ENCODE measurements at regions not wholly inside any gene's neighbourhood (a gene's known extent, or its start where the extent isn't known, plus 50 kb on each side); places are given as distances from the start of the nearest gene placed in this dataset.

GRCh38 chr1:38787041-38787440, 72.5 kb downstream of the RRAGC start:
- peaks cover 33% of the 10 kb centered on the region for H3K4me1 ChIP-seq (ENCODE audit: insufficient read depth, low read length)
- H3K9ac ChIP-seq (ENCODE audit: low read depth, low read length) = no peak overlapping the region
- H3K9me3 ChIP-seq (ENCODE audit: control insufficient read depth, insufficient read depth, low read length) = no peaks in the 10 kb centered on the region
- H3K36me3 ChIP-seq (ENCODE audit: insufficient read depth, low read length) = no peaks in the 10 kb centered on the region

GRCh38 chr1:38786040-38786436, 73.5 kb downstream of the RRAGC start:
- Histone ChIP-seq H3K9me3 (ENCODE audit: control insufficient read depth, insufficient read depth, low read length) (no peaks in the 10 kb centered on the region), H3K9ac (ENCODE audit: low read depth, low read length) (no peak overlapping the region), H3K4me1 (ENCODE audit: insufficient read depth, low read length) (peaks cover 39% of the 10 kb centered on the region), H3K36me3 (ENCODE audit: insufficient read depth, low read length) (no peaks in the 10 kb centered on the region)

GRCh38 chr1:38785285-38786039, 74.1 kb downstream of the RRAGC start:
- Histone ChIP-seq H3K9ac (ENCODE audit: low read depth, low read length) (no peak overlapping the region), H3K4me1 (ENCODE audit: insufficient read depth, low read length) (peaks cover 39% of the 10 kb centered on the region), H3K36me3 (ENCODE audit: insufficient read depth, low read length) (no peaks in the 10 kb centered on the region), H3K9me3 (ENCODE audit: control insufficient read depth, insufficient read depth, low read length) (no peaks in the 10 kb centered on the region)

GRCh38 chr1:38784452-38785284, 74.9 kb downstream of the RRAGC start:
- peaks cover 33% of the 10 kb centered on the region for H3K4me1 ChIP-seq (ENCODE audit: insufficient read depth, low read length)
- no peaks in the 10 kb centered on the region for H3K36me3 ChIP-seq (ENCODE audit: insufficient read depth, low read length)
- no peak overlapping the region for H3K9ac ChIP-seq (ENCODE audit: low read depth, low read length)

DNA sequence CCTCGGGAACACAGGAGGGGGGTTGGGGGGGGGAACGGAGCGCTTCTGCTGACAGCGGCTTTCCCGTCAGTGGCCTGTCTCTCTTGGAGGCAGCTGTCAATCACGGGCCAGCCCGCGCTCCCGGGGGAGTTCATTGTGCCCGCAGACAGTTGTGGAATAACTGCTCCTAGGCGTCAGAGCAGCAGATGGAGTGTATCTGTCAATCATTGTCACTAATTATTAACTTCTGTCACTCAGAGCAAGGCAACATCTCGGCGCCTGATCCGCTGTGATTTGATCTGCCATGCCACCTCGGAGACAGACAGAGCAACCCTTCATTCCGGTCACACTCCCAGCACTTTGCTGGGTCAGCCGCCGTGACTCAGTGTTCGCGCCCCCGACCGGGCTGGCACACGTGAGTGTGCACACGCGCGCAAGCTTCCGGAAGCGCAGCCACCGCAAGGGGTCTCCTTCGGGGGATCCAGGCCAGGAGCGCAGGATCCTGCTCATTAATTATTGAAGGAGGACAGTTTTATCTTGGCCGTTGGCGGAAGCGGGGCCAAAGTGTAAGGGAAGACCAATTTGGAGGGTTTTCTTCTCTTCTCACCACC, 75.8 kb downstream of the RRAGC start:
- no peak overlapping the region for H3K9ac ChIP-seq (ENCODE audit: low read depth, low read length)
- peaks cover 24% of the 10 kb centered on the region for H3K4me1 ChIP-seq (ENCODE audit: insufficient read depth, low read length)
- H3K9me3 ChIP-seq (ENCODE audit: control insufficient read depth, insufficient read depth, low read length) = no peaks in the 10 kb centered on the region
- no peaks in the 10 kb centered on the region for H3K36me3 ChIP-seq (ENCODE audit: insufficient read depth, low read length)

More at GRCh38 chr1:38784452-38785284, 74.9 kb downstream of the RRAGC start:
- H3K9me3 ChIP-seq (ENCODE audit: control insufficient read depth, insufficient read depth, low read length) = no peaks in the 10 kb centered on the region

DNA sequence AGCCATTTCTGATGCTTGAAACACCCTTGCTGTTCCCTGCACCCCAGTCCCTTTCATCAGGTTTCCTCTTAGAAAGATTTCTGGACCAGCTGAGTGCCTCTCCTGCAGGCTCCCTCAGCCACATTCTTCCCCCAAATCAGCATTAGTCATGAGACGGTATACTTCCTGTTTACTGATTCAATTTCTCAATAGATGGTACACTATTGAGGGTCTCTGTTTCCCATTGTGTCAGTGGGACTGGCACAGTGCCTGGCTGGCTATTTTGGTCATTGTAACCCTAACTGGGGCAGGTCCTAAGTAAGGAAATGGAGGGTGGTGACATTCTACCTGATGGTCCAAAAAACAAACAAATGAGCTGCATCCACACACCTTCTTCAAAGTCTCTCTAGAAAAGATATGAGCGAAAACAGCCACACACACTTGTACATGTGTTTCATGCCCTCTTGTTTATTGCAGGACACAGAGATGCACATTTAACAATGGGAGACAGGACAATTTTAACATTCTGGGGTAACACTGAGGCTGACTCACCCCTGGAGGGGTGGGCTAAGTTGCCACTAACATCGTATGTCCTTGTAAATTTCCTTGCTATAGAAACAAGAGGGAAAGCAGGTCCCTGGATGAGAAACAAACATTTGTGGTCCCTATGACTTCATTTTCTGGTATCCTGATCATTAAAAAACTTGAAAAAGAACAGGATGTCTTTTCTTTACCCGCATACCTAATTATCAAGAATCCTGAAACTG, 77.5 kb downstream of the RRAGC start:
- Histone ChIP-seq H3K36me3 (ENCODE audit: insufficient read depth, low read length) (no peaks in the 10 kb centered on the region), H3K9ac (ENCODE audit: low read depth, low read length) (no peak overlapping the region), H3K9me3 (ENCODE audit: control insufficient read depth, insufficient read depth, low read length) (no peaks in the 10 kb centered on the region), H3K4me1 (ENCODE audit: insufficient read depth, low read length) (peaks cover 18% of the 10 kb centered on the region)

DNA sequence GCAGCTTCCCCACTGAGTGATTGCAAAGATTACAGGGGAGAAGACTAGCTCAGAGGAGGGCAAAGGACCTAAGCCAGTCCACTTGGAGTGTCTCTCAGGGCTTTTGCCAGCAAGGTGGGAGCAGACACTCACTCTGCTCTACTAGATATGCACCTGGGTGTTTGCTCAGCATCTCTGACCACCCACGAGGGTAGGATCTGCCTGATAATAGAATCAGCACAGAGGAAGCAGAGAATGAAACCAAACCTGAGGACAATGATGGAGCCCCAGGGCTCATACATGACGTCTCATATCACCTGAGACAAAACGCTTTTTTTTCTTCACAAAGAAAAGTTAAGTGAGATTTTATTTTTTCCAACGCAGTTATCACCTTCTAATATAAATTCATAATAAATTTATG, 79.4 kb downstream of the RRAGC start:
- H3K9ac ChIP-seq (ENCODE audit: low read depth, low read length) = no peak overlapping the region
- peaks cover 8% of the 10 kb centered on the region for H3K4me1 ChIP-seq (ENCODE audit: insufficient read depth, low read length)
- no peaks in the 10 kb centered on the region for H3K9me3 ChIP-seq (ENCODE audit: control insufficient read depth, insufficient read depth, low read length)
- no peaks in the 10 kb centered on the region for H3K36me3 ChIP-seq (ENCODE audit: insufficient read depth, low read length)

DNA sequence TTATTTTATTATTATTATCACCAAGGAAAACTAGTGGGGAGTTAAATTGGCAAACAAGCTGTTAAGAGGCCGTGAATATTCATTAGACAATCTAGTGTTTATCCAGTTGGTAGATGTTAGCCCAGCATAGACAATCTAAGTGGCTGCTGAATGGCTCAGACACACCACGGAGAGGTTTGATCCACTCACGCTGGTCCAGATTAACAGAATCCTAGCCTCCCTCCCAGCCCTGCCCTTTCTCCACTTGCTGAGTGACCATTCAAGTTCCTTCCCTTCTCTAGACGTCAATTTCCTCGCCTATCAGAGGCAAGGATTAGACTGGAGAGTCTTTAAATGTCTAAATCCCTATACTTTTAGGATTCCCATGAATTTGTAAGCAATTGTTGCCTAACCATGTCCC, 80.1 kb downstream of the RRAGC start:
- Histone ChIP-seq H3K9ac (ENCODE audit: low read depth, low read length) (no peak overlapping the region), H3K9me3 (ENCODE audit: control insufficient read depth, insufficient read depth, low read length) (no peaks in the 10 kb centered on the region), H3K36me3 (ENCODE audit: insufficient read depth, low read length) (no peaks in the 10 kb centered on the region), H3K4me1 (ENCODE audit: insufficient read depth, low read length) (peaks cover 8% of the 10 kb centered on the region)

DNA sequence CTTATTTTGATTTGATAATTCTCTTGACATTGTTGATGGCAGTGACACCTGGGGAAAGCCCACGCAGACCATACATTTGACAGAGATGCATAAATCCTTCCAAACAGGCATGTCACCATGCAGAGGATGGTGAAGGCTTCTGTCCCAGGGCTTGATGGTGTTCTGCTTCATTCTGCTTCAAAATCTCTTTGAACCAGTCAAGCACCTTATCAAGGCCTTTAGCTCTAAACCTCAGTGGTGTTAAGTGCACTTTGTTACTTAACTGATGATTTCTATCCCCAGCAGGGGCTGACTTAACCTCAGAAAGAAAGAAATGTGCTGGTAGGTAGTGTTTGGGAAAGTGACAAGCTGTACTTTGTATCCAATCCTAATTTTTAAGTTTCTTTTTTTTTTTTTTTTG, 81.1 kb downstream of the RRAGC start:
- H3K9ac ChIP-seq (ENCODE audit: low read depth, low read length) = no peak overlapping the region
- peaks cover 8% of the 10 kb centered on the region for H3K4me1 ChIP-seq (ENCODE audit: insufficient read depth, low read length)
- H3K36me3 ChIP-seq (ENCODE audit: insufficient read depth, low read length) = no peaks in the 10 kb centered on the region
- H3K9me3 ChIP-seq (ENCODE audit: control insufficient read depth, insufficient read depth, low read length) = no peaks in the 10 kb centered on the region

DNA sequence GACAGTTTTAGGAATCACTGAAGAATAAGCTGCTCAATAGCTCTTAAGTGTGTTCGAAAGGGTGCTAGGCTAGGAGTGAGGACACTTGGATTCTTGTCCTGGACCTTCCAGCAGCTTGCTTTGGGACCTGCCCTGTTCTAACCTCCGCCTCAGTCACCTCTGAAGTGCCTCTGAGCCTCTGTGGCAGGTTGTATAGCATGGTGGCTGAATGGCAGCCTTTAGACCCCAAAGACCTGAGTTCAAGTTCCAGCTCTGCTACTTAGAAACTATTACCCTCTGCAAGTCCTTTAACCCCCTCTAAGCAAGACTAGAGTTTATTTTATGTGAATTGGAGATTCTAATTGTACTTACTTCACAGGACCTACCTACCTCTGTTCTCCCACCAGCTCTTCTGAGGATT, 81.5 kb downstream of the RRAGC start:
- Histone ChIP-seq H3K4me1 (ENCODE audit: insufficient read depth, low read length) (peaks cover 8% of the 10 kb centered on the region), H3K9ac (ENCODE audit: low read depth, low read length) (no peak overlapping the region), H3K36me3 (ENCODE audit: insufficient read depth, low read length) (no peaks in the 10 kb centered on the region)

GRCh38 chr1:38777464-38777957, 82.1 kb downstream of the RRAGC start:
- Histone ChIP-seq H3K36me3 (ENCODE audit: insufficient read depth, low read length) (no peaks in the 10 kb centered on the region), H3K9ac (ENCODE audit: low read depth, low read length) (no peak overlapping the region), H3K4me1 (ENCODE audit: insufficient read depth, low read length) (peaks cover 8% of the 10 kb centered on the region), H3K9me3 (ENCODE audit: control insufficient read depth, insufficient read depth, low read length) (no peaks in the 10 kb centered on the region)

More for the DNA sequence above, 81.5 kb downstream of the RRAGC start:
- H3K9me3 ChIP-seq (ENCODE audit: control insufficient read depth, insufficient read depth, low read length) = no peaks in the 10 kb centered on the region

- no peaks in the 10 kb centered on the region for H3K36me3 ChIP-seq (ENCODE audit: insufficient read depth, low read length)
- H3K9me3 ChIP-seq (ENCODE audit: control insufficient read depth, insufficient read depth, low read length) = no peaks in the 10 kb centered on the region
- peaks cover 9% of the 10 kb centered on the region for H3K4me1 ChIP-seq (ENCODE audit: insufficient read depth, low read length)
- no peak overlapping the region for H3K9ac ChIP-seq (ENCODE audit: low read depth, low read length)
Measured at GRCh38 chr1:38776466-38777065, 83.0 kb downstream of the RRAGC start.

DNA sequence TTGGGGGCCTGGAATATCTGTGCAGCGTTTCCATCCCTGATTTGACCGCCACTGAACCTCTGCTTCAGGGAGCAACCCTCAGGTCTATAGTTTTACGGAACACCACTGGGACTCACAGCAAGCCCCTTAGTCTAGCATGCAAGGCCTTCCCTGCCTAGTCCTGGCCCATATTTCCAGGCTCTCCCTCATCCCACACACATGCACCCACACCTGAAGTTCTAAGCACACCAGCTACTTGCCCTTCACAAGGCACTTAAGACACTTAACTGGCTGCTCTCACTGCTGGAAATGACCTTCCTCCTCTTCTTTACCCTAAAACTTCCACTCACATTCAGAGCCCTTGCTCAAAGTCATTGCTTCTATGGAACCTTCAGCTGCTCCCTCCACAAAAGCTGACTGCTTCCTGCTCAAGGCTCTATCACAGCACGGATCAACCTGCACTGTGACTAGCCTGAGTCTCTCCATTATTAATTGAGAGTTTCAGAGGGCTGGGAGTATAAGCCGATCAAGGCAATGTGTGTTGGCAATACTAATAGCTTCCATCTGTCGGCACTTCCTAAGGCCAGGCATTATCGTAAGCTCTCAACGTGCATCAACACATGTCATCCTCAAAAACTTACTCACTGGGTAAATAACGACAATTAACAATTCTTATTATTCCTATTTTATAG, 84.3 kb downstream of the RRAGC start:
- Histone ChIP-seq H3K36me3 (ENCODE audit: insufficient read depth, low read length) (no peaks in the 10 kb centered on the region), H3K9ac (ENCODE audit: low read depth, low read length) (no peak overlapping the region), H3K4me1 (ENCODE audit: insufficient read depth, low read length) (peaks cover 7% of the 10 kb centered on the region; the same call in 1 of the 2 replicates), H3K9me3 (ENCODE audit: control insufficient read depth, insufficient read depth, low read length) (no peaks in the 10 kb centered on the region)

Measured in ES-I3 (cell line).